Body of pancreas (tissue), 4 donors: ENCODE measurements at regions not wholly inside any gene's neighbourhood (a gene's known extent, or its start where the extent isn't known, plus 50 kb on each side); places are given as distances from the start of the nearest gene placed in this dataset.
A peak's percentile ranks its signal among the peaks of the same experiment; 100 is the strongest.

Source experiments
- ATAC-seq: fragments of 150-250 bp; one replicate; pipeline ENCODE4 v1.9.1; 2016
- DNase-seq, 4 donors: peaks; one replicate each; pipeline ENCODE4 v3.0.0-alpha.2; 2019
- H3K27ac ChIP-seq, 4 donors: fragments of 200-600 bp; sonication (generic); 1 replicate in 3 of 4; 2 replicates in 1 of 4; pipeline versions ENCODE4 v1.5.1 to v1.6.1; 2016 to 2019; ENCODE audit warnings: mild to moderate bottlenecking in 1 of 4, mixed read lengths in 1 of 4, moderate library complexity in 1 of 4
- H3K27me3 ChIP-seq, 2 donors: fragments of 200-600 bp; sonication (generic); one replicate each; pipeline ENCODE4 v1.6.0; 2016; ENCODE audit warnings: mild to moderate bottlenecking in 1 of 2
- H3K36me3 ChIP-seq, 2 donors: fragments of 200-600 bp; sonication (generic); replicated peaks in 1 of 2; 2 replicates each; pipeline ENCODE4 v1.5.1; 2016; ENCODE audit warnings: low read depth in 2 of 2; ENCODE audit not compliant: insufficient read depth in 1 of 2
- H3K4me1 ChIP-seq: fragments of 200-600 bp; sonication (generic); one replicate; pipeline ENCODE4 v1.6.0; 2016
- H3K4me3 ChIP-seq, 2 donors: fragments of 200-600 bp; sonication (generic); 1 replicate in 1 of 2; 2 replicates in 1 of 2; pipeline ENCODE4 v1.5.1; 2016 to 2019
- H3K9me3 ChIP-seq, 3 donors: fragments of 200-600 bp; sonication (generic); 1 replicate in 2 of 3; 2 replicates in 1 of 3; pipeline ENCODE4 v1.5.1; 2016
- POLR2A ChIP-seq, 3 donors: fragments of 450-650 bp; IDR thresholded peaks; one replicate each; pipeline ENCODE4 v1.6.1; 2016; ENCODE audit warnings: antibody characterized with exemption in 3 of 3, mild to moderate bottlenecking in 2 of 3
- WGBS, 2 donors: methylation state at CpG; one replicate each; pipeline ENCODE4 v1.1.5; 2017; 5-methylcytosine and 5-hydroxymethylcytosine counted together
- intact Hi-C: fragments of 100-400 bp; cut with DNase I; formaldehyde crosslinking; loops from one replicate; pipeline ENCODE4 v1.15.1; 2023
- TF ChIP-seq, protein P1 (sequence below), 7 experiments: fragments of 450-650 bp in 4 of 7; fragments of 200-600 bp in 3 of 7; sonication (generic) in 3 of 7; IDR thresholded peaks; one replicate each; pipeline ENCODE4 v1.5.1; 2016 to 2019; ENCODE audit warnings: antibody characterized with exemption in 7 of 7

DNA sequence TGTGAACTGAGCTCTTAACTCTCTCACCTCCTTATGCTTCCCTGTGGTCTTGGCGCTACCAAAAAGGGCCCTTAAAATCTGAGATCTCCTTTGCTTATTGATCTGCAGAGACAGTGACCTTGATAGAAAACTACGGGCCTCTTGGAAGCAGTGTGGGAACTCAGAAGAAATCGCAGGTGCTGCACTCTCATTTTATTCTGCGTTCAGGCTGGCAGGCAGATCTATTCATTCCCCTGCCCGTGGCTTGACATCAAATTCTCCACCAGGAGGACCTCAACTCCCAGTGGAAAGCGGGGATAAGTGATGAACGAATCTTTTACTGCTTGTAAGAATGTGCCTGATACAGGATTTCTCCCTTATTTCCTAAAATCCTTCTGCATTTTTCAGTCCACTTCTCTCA, 143.2 kb upstream of the SEL1L start:
- no peak overlapping the region for H3K27ac ChIP-seq
- ATAC-seq, result no peak
- H3K36me3 ChIP-seq, result no peaks in the 10 kb centered on the region
- 32 to 41% methylated on average over 7 of the region's 7 CpGs for WGBS, 2 donors
- peaks cover 18% of the 10 kb centered on the region for H3K4me1 ChIP-seq
- TF ChIP-seq, protein P1, sequence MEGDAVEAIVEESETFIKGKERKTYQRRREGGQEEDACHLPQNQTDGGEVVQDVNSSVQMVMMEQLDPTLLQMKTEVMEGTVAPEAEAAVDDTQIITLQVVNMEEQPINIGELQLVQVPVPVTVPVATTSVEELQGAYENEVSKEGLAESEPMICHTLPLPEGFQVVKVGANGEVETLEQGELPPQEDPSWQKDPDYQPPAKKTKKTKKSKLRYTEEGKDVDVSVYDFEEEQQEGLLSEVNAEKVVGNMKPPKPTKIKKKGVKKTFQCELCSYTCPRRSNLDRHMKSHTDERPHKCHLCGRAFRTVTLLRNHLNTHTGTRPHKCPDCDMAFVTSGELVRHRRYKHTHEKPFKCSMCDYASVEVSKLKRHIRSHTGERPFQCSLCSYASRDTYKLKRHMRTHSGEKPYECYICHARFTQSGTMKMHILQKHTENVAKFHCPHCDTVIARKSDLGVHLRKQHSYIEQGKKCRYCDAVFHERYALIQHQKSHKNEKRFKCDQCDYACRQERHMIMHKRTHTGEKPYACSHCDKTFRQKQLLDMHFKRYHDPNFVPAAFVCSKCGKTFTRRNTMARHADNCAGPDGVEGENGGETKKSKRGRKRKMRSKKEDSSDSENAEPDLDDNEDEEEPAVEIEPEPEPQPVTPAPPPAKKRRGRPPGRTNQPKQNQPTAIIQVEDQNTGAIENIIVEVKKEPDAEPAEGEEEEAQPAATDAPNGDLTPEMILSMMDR (IDR thresholded peaks at IDR 0.05), result no peak
- no peak for TF ChIP-seq POLR2A (IDR thresholded peaks at IDR 0.05)
- no peaks in the 10 kb centered on the region for H3K9me3 ChIP-seq
- H3K27me3 ChIP-seq, result no peaks in the 10 kb centered on the region
- peak in 1 of 4 donors; percentile 18 for DNase-seq
- no peak overlapping the region for H3K4me3 ChIP-seq
- intact Hi-C loops, result no loop called here

DNA sequence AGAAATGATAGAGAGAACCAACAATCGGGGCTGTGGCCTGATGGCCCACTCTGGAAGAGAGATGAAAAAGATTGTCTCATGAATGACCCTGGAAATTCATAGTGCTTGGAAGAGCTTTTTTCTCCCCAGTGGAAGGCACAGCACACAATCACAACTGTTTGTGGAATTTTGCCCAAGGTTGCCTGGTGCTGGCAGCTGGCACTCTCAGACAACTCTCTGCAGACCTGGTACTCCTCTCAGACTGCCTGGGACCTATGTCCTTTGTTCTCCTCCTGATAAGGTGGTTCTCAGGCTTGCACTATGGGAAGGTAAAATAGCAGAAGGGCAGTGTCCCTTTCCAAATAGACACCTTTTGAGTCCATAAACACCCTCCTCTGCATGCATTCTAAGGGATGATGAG, 144.1 kb upstream of the SEL1L start:
- Histone ChIP-seq H3K4me3 (no peak overlapping the region), H3K9me3 (no peaks in the 10 kb centered on the region), H3K27me3 (no peaks in the 10 kb centered on the region), H3K36me3 (no peaks in the 10 kb centered on the region), H3K4me1 (peaks cover 18% of the 10 kb centered on the region), H3K27ac (no peak overlapping the region)
- ATAC-seq, result peak; percentile 45
- TF ChIP-seq, protein P1 (IDR thresholded peaks at IDR 0.05), result no peak
- TF ChIP-seq POLR2A (IDR thresholded peaks at IDR 0.05), result no peak
- 31 to 50% methylated on average over 1 of the region's 1 CpG for WGBS, 2 donors
- peak in 2 of 4 donors; percentile 4 to 41 for DNase-seq
- intact Hi-C loops, result no loop called here

DNA sequence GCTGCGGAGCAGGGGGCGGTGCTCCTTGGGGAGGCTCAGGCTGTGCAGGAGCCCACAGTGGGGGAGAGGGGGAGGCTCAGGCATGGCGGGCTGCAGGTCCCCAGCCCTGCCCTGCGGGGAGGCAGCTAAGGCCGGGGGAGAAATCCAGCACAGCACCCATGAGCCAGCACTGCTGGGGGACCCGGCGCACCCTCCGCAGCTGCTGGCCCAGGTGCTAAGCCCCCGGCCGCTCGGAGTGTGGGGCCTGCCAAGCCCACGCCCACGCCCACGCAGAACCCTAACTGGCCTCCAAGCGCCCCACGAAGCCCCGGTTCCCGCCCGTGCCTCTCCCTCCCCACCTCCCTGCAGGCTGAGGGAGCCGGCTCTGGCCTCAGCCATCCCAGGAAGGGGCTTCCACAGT, 145.6 kb upstream of the SEL1L start:
- Histone ChIP-seq H3K9me3 (no peaks in the 10 kb centered on the region), H3K27ac (no peak overlapping the region), H3K27me3 (no peaks in the 10 kb centered on the region), H3K4me3 (no peak overlapping the region), H3K36me3 (no peaks in the 10 kb centered on the region), H3K4me1 (peaks cover 18% of the 10 kb centered on the region)
- TF ChIP-seq, protein P1 (IDR thresholded peaks at IDR 0.05), result no peak
- no peak for TF ChIP-seq POLR2A (IDR thresholded peaks at IDR 0.05)
- 85 to 100% methylated on average over 3 to 4 of the region's 20 CpGs for WGBS, 2 donors
- intact Hi-C loops, result no loop called here
- DNase-seq (no peak), ATAC-seq (no peak)

DNA sequence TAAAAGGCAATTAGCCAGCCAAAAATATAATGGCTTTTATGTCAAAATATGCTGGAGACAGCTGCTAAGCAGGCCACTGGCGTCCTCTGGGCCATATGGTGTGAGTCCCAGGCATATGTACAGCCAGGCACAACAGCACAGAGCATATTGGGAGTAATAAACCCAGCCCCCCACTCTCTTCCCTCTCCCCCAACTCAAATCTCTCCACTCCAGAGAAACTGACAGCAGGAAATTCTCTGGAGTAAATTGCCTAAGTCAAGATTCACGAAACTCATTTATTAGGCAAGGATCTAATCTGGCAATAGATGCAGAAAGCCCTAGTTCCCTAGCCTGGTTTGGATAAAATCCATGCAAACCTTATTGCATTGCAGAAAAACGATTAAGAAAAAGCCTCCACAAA, 147.9 kb upstream of the SEL1L start:
- intact Hi-C loops, result no loop called here
- Histone ChIP-seq H3K4me3 (no peak overlapping the region), H3K36me3 (no peaks in the 10 kb centered on the region), H3K4me1 (peaks cover 35% of the 10 kb centered on the region), H3K27ac (no peak overlapping the region), H3K9me3 (no peaks in the 10 kb centered on the region), H3K27me3 (no peaks in the 10 kb centered on the region)
- TF ChIP-seq, protein P1 (IDR thresholded peaks at IDR 0.05), result no peak
- TF ChIP-seq POLR2A (IDR thresholded peaks at IDR 0.05), result no peak
- ATAC-seq (no peak), DNase-seq (no peak)
- whole genome bisulfite sequencing, 2 donors, result 67 to 68% methylated on average over 3 of the region's 3 CpGs

DNA sequence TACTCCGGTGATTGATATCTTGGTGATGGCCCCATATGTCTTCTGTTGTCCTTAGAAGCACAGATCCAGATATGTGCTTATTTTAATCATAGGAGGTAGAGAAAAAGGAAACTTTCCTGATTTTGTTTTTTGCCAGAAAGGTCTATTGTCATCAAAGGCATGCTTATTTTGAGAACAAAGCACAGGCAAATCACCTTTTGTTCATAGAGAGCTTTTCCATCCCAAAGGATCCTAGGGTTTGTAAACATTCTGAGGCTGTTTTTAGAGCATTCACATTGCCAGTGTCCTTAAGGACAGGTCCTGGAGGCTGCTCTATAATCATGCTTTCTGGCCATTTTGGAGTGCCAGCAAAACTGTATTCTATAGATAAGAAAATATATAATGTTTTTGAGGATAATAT, 148.5 kb upstream of the SEL1L start:
- ATAC-seq (no peak), DNase-seq (no peak)
- Histone ChIP-seq H3K4me3 (no peak overlapping the region), H3K36me3 (no peaks in the 10 kb centered on the region), H3K4me1 (peaks cover 29% of the 10 kb centered on the region), H3K27ac (no peak overlapping the region), H3K27me3 (no peaks in the 10 kb centered on the region), H3K9me3 (no peaks in the 10 kb centered on the region)
- TF ChIP-seq POLR2A (IDR thresholded peaks at IDR 0.05), result no peak
- TF ChIP-seq, protein P1 (IDR thresholded peaks at IDR 0.05), result no peak
- intact Hi-C loops, result no loop called here
- WGBS, 2 donors, result 91 to 100% methylated on average over 1 of the region's 1 CpG
